ENCODE measurements at regions not wholly inside any gene's neighbourhood (a gene's known extent, or its start where the extent isn't known, plus 50 kb on each side); places are given as distances from the start of the nearest gene placed in this dataset.

DNA sequence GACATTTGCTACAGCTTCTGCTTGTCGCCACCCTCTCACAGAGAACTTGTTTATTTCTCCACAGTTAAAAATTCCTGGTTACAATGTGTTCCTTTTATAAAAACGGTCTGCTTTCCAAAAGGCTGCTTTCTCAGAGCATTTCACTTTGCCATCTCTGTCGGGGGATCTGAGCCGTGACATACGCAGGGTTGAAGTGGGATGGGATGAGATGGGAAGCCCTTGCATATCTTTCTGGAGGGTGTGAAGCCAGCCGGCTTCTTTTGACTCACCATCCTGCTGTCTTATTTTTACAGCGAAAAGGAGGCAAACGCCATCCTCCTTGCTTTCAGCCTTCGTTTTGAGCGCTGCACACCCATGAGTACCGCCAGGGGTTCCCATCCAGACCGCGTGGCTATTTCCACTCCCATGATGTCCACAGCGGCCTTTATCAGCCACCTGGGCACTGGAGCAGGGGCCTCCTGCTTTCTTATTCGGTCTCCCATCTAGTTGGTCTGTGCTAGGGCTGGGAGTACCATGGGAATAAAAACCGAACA, 99.8 kb upstream of the GATB start:
- H3K36me3 ChIP-seq (ENCODE audit: low read depth) = no peaks in the 10 kb centered on the region
- H3K27me3 ChIP-seq (ENCODE audit: insufficient read depth, poor library complexity, severe bottlenecking) = no peaks in the 10 kb centered on the region
- no peak overlapping the region for H3K4me3 ChIP-seq (ENCODE audit: severe bottlenecking)
- TF ChIP-seq, protein P1, sequence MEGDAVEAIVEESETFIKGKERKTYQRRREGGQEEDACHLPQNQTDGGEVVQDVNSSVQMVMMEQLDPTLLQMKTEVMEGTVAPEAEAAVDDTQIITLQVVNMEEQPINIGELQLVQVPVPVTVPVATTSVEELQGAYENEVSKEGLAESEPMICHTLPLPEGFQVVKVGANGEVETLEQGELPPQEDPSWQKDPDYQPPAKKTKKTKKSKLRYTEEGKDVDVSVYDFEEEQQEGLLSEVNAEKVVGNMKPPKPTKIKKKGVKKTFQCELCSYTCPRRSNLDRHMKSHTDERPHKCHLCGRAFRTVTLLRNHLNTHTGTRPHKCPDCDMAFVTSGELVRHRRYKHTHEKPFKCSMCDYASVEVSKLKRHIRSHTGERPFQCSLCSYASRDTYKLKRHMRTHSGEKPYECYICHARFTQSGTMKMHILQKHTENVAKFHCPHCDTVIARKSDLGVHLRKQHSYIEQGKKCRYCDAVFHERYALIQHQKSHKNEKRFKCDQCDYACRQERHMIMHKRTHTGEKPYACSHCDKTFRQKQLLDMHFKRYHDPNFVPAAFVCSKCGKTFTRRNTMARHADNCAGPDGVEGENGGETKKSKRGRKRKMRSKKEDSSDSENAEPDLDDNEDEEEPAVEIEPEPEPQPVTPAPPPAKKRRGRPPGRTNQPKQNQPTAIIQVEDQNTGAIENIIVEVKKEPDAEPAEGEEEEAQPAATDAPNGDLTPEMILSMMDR (IDR thresholded peaks at IDR 0.05; ENCODE audit: poor library complexity, severe bottlenecking) = no peak
- ATAC-seq (ENCODE audit: low read depth) (no peak), DNase-seq (ENCODE audit: low spot score) (no peak)
- no peak overlapping the region for H3K27ac ChIP-seq (ENCODE audit: poor library complexity, severe bottlenecking)
- no peaks in the 10 kb centered on the region for H3K4me1 ChIP-seq (ENCODE audit: insufficient read depth, poor library complexity, severe bottlenecking)
- no peaks in the 10 kb centered on the region for H3K9me3 ChIP-seq (ENCODE audit: severe bottlenecking)

- no peaks in the 10 kb centered on the region for H3K36me3 ChIP-seq (ENCODE audit: low read depth)
- H3K4me3 ChIP-seq (ENCODE audit: severe bottlenecking) = no peak overlapping the region
- no peaks in the 10 kb centered on the region for H3K9me3 ChIP-seq (ENCODE audit: severe bottlenecking)
- H3K27ac ChIP-seq (ENCODE audit: poor library complexity, severe bottlenecking) = no peak overlapping the region
- no peak for DNase-seq (ENCODE audit: low spot score)
- no peak for ATAC-seq (ENCODE audit: low read depth)
- no peaks in the 10 kb centered on the region for H3K27me3 ChIP-seq (ENCODE audit: insufficient read depth, poor library complexity, severe bottlenecking)
- no peaks in the 10 kb centered on the region for H3K4me1 ChIP-seq (ENCODE audit: insufficient read depth, poor library complexity, severe bottlenecking)
- TF ChIP-seq, protein P1 (IDR thresholded peaks at IDR 0.05; ENCODE audit: poor library complexity, severe bottlenecking) = no peak
Measured at GRCh38 chr4:151859641-151860040, 98.8 kb upstream of the GATB start.

- Histone ChIP-seq H3K27ac (ENCODE audit: poor library complexity, severe bottlenecking) (no peak overlapping the region), H3K9me3 (ENCODE audit: severe bottlenecking) (no peaks in the 10 kb centered on the region), H3K4me3 (ENCODE audit: severe bottlenecking) (no peak overlapping the region), H3K36me3 (ENCODE audit: low read depth) (no peaks in the 10 kb centered on the region), H3K27me3 (ENCODE audit: insufficient read depth, poor library complexity, severe bottlenecking) (no peaks in the 10 kb centered on the region), H3K4me1 (ENCODE audit: insufficient read depth, poor library complexity, severe bottlenecking) (no peaks in the 10 kb centered on the region)
- ATAC-seq (ENCODE audit: low read depth) (no peak), DNase-seq (ENCODE audit: low spot score) (no peak)
- TF ChIP-seq, protein P1 (IDR thresholded peaks at IDR 0.05; ENCODE audit: poor library complexity, severe bottlenecking) = no peak
Measured at GRCh38 chr4:151858356-151858755, 97.5 kb upstream of the GATB start.

GRCh38 chr4:151857368-151857767, 96.6 kb upstream of the GATB start:
- no peaks in the 10 kb centered on the region for H3K36me3 ChIP-seq (ENCODE audit: low read depth)
- H3K4me3 ChIP-seq (ENCODE audit: severe bottlenecking) = no peak overlapping the region
- TF ChIP-seq, protein P1 (IDR thresholded peaks at IDR 0.05; ENCODE audit: poor library complexity, severe bottlenecking) = no peak
- H3K4me1 ChIP-seq (ENCODE audit: insufficient read depth, poor library complexity, severe bottlenecking) = no peaks in the 10 kb centered on the region
- no peaks in the 10 kb centered on the region for H3K27me3 ChIP-seq (ENCODE audit: insufficient read depth, poor library complexity, severe bottlenecking)
- DNase-seq (ENCODE audit: low spot score) (no peak), ATAC-seq (ENCODE audit: low read depth) (no peak)
- no peaks in the 10 kb centered on the region for H3K9me3 ChIP-seq (ENCODE audit: severe bottlenecking)
- H3K27ac ChIP-seq (ENCODE audit: poor library complexity, severe bottlenecking) = no peak overlapping the region

DNA sequence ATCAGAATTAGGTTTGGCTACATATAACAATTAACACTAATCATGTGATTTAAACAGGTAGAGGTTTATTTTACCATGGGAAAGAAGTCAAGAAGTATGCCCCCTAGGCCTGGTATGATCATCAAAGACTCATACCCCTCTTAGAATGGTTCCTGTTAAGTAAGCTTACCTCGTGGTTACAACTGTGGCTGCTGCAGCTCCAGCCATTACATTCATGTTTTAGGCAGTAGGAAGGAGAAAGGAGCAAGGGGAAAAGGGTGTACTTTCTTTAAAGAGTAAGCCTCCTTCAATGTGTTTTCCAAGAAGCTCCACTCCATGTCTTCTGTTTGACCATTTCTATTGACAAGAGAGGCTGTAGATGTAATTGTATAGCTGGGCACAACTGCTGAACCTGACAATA, 94.9 kb upstream of the GATB start:
- DNase-seq (ENCODE audit: low spot score) (no peak), ATAC-seq (ENCODE audit: low read depth) (no peak)
- Histone ChIP-seq H3K27ac (ENCODE audit: poor library complexity, severe bottlenecking) (no peak overlapping the region), H3K4me1 (ENCODE audit: insufficient read depth, poor library complexity, severe bottlenecking) (no peaks in the 10 kb centered on the region), H3K9me3 (ENCODE audit: severe bottlenecking) (no peaks in the 10 kb centered on the region), H3K36me3 (ENCODE audit: low read depth) (no peaks in the 10 kb centered on the region), H3K27me3 (ENCODE audit: insufficient read depth, poor library complexity, severe bottlenecking) (no peaks in the 10 kb centered on the region), H3K4me3 (ENCODE audit: severe bottlenecking) (no peak overlapping the region)
- TF ChIP-seq, protein P1 (IDR thresholded peaks at IDR 0.05; ENCODE audit: poor library complexity, severe bottlenecking) = no peak
